ENCODE measurements at regions not wholly inside any gene's neighbourhood (a gene's known extent, or its start where the extent isn't known, plus 50 kb on each side); places are given as distances from the start of the nearest gene placed in this dataset.

GRCh38 chr7:156217803-156218202 lies 405.5 kb upstream of the SHH start:
- TF ChIP-seq CTCF (IDR thresholded peaks at IDR 0.05), result no peak
- 72% methylated on average over 2 of the region's 6 CpGs for WGBS (ENCODE audit: insufficient coverage)
- no peak overlapping the region for H3K27ac ChIP-seq (ENCODE audit: low read length)
- no peaks in the 10 kb centered on the region for H3K36me3 ChIP-seq (ENCODE audit: control insufficient read depth, insufficient read depth, low read length)
- ATAC-seq, result no peak
- Mint-ChIP-seq H3K4me1 (no peaks in the 10 kb centered on the region), H3K4me3 (no peak overlapping the region), H3K9me3 (no peaks in the 10 kb centered on the region), H3K36me3 (no peaks in the 10 kb centered on the region), H3K27ac (no peak overlapping the region), H3K27me3 (ENCODE audit: low read depth in 2 of 2) (no peaks in the 10 kb centered on the region)
- intact Hi-C loops (cut with micrococcal nuclease), result loop anchor here (5.0 kb wide), 1 partner anchor 291 kb away; no protein-coding TSS in a partner anchor
- no peaks in the 10 kb centered on the region for H3K4me1 ChIP-seq (ENCODE audit: control insufficient read depth, insufficient read depth, low read length)
- no peaks in the 10 kb centered on the region for H3K27me3 ChIP-seq (ENCODE audit: control insufficient read depth, insufficient read depth, low read length)
- H3K9me3 ChIP-seq (ENCODE audit: control insufficient read depth, insufficient read depth, low read length), result no peaks in the 10 kb centered on the region
- no peak for DNase-seq
- H3K4me3 ChIP-seq (ENCODE audit: low read length), result no peak overlapping the region

- H3K4me3 Mint-ChIP-seq, result no peak overlapping the region
- Histone ChIP-seq H3K4me3 (ENCODE audit: low read length) (no peak overlapping the region), H3K27me3 (ENCODE audit: control insufficient read depth, insufficient read depth, low read length) (no peaks in the 10 kb centered on the region), H3K4me1 (ENCODE audit: control insufficient read depth, insufficient read depth, low read length) (no peaks in the 10 kb centered on the region), H3K36me3 (ENCODE audit: control insufficient read depth, insufficient read depth, low read length) (no peaks in the 10 kb centered on the region), H3K27ac (ENCODE audit: low read length) (no peak overlapping the region), H3K9me3 (ENCODE audit: control insufficient read depth, insufficient read depth, low read length) (no peaks in the 10 kb centered on the region)
- DNase-seq (no peak), ATAC-seq (no peak)
- H3K4me1 Mint-ChIP-seq, result no peaks in the 10 kb centered on the region
- TF ChIP-seq CTCF (IDR thresholded peaks at IDR 0.05), result no peak
- 66% methylated on average over 7 of the region's 7 CpGs for WGBS (ENCODE audit: insufficient coverage)
- H3K9me3 Mint-ChIP-seq, result no peaks in the 10 kb centered on the region
- H3K27ac Mint-ChIP-seq, result no peak overlapping the region
- no peaks in the 10 kb centered on the region for H3K27me3 Mint-ChIP-seq (ENCODE audit: low read depth in 2 of 2)
- no peaks in the 10 kb centered on the region for H3K36me3 Mint-ChIP-seq
- intact Hi-C loops (cut with micrococcal nuclease), result no loop called here
Observed at GRCh38 chr7:156209087-156209486, 396.8 kb upstream of the SHH start.

- ATAC-seq (no peak), DNase-seq (no peak)
- Mint-ChIP-seq H3K9me3 (no peaks in the 10 kb centered on the region), H3K4me1 (no peaks in the 10 kb centered on the region), H3K36me3 (no peaks in the 10 kb centered on the region), H3K4me3 (no peak overlapping the region), H3K27ac (no peak overlapping the region), H3K27me3 (ENCODE audit: low read depth in 2 of 2) (no peaks in the 10 kb centered on the region)
- WGBS (ENCODE audit: insufficient coverage), result 87% methylated on average over 6 of the region's 6 CpGs
- Histone ChIP-seq H3K27me3 (ENCODE audit: control insufficient read depth, insufficient read depth, low read length) (no peaks in the 10 kb centered on the region), H3K9me3 (ENCODE audit: control insufficient read depth, insufficient read depth, low read length) (no peaks in the 10 kb centered on the region), H3K36me3 (ENCODE audit: control insufficient read depth, insufficient read depth, low read length) (no peaks in the 10 kb centered on the region), H3K27ac (ENCODE audit: low read length) (no peak overlapping the region), H3K4me1 (ENCODE audit: control insufficient read depth, insufficient read depth, low read length) (no peaks in the 10 kb centered on the region), H3K4me3 (ENCODE audit: low read length) (no peak overlapping the region)
- intact Hi-C loops (cut with micrococcal nuclease), result no loop called here
- TF ChIP-seq CTCF (IDR thresholded peaks at IDR 0.05), result no peak
Observed at GRCh38 chr7:156207306-156207705, 395.0 kb upstream of the SHH start.

GRCh38 chr7:156206174-156206573 lies 393.9 kb upstream of the SHH start:
- no peaks in the 10 kb centered on the region for H3K27me3 Mint-ChIP-seq (ENCODE audit: low read depth in 2 of 2)
- WGBS (ENCODE audit: insufficient coverage), result 87% methylated on average over 8 of the region's 8 CpGs
- DNase-seq, result no peak
- no peak for ATAC-seq
- intact Hi-C loops (cut with micrococcal nuclease), result no loop called here
- no peak for TF ChIP-seq CTCF (IDR thresholded peaks at IDR 0.05)
- Histone ChIP-seq H3K27ac (ENCODE audit: low read length) (no peak overlapping the region), H3K36me3 (ENCODE audit: control insufficient read depth, insufficient read depth, low read length) (no peaks in the 10 kb centered on the region), H3K4me1 (ENCODE audit: control insufficient read depth, insufficient read depth, low read length) (no peaks in the 10 kb centered on the region), H3K4me3 (ENCODE audit: low read length) (no peak overlapping the region), H3K27me3 (ENCODE audit: control insufficient read depth, insufficient read depth, low read length) (no peaks in the 10 kb centered on the region), H3K9me3 (ENCODE audit: control insufficient read depth, insufficient read depth, low read length) (no peaks in the 10 kb centered on the region)
- no peaks in the 10 kb centered on the region for H3K9me3 Mint-ChIP-seq
- no peak overlapping the region for H3K27ac Mint-ChIP-seq
- H3K4me1 Mint-ChIP-seq, result no peaks in the 10 kb centered on the region
- H3K36me3 Mint-ChIP-seq, result no peaks in the 10 kb centered on the region
- no peak overlapping the region for H3K4me3 Mint-ChIP-seq

Data from natural killer cell (primary cell).